ENCODE measurements at regions not wholly inside any gene's neighbourhood (a gene's known extent, or its start where the extent isn't known, plus 50 kb on each side); places are given as distances from the start of the nearest gene placed in this dataset.

DNA sequence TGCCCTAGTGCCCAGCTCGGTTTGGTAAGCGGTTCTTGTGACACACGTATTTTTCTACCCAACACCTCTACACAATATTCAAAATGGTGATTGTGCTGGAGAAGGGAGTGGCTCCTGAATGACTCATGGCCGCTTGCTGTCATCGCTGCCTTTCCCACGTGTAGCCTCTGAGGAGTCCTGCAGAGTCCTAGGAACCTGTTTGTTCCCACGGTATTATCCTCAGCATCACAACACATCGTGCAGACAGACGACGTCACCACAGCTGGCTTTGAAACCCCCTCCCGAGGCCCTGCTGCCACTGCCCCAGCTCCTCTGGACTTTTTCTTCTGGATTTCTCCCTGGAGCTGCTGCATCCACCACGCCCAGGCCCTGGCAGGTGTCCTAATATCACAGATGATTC lies 353.5 kb downstream of the SMOC2 start:
- H3K27me3 ChIP-seq (ENCODE audit: control insufficient read depth, insufficient read depth, low read length): no peaks in the 10 kb centered on the region
- TF ChIP-seq, protein P1, sequence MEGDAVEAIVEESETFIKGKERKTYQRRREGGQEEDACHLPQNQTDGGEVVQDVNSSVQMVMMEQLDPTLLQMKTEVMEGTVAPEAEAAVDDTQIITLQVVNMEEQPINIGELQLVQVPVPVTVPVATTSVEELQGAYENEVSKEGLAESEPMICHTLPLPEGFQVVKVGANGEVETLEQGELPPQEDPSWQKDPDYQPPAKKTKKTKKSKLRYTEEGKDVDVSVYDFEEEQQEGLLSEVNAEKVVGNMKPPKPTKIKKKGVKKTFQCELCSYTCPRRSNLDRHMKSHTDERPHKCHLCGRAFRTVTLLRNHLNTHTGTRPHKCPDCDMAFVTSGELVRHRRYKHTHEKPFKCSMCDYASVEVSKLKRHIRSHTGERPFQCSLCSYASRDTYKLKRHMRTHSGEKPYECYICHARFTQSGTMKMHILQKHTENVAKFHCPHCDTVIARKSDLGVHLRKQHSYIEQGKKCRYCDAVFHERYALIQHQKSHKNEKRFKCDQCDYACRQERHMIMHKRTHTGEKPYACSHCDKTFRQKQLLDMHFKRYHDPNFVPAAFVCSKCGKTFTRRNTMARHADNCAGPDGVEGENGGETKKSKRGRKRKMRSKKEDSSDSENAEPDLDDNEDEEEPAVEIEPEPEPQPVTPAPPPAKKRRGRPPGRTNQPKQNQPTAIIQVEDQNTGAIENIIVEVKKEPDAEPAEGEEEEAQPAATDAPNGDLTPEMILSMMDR (IDR thresholded peaks at IDR 0.05; ENCODE audit: borderline replicate concordance, extremely low read depth, insufficient read depth): no peak
- no peak overlapping the region for H3K27ac ChIP-seq (ENCODE audit: low read depth in 2 of 2, low read length in 2 of 2)
- no peak overlapping the region for H3K9ac ChIP-seq (ENCODE audit: low read length in 3 of 3)
- FAIRE-seq (no peak), DNase-seq (no peak)
- H3K4me1 ChIP-seq (ENCODE audit: control insufficient read depth in 2 of 3, insufficient read depth in 2 of 3, low read depth in 1 of 3, low read length in 3 of 3): no peaks in the 10 kb centered on the region
- H3K9me3 ChIP-seq (ENCODE audit: control insufficient read depth in 2 of 3, insufficient read depth in 1 of 3, low read length in 3 of 3): no peaks in the 10 kb centered on the region
- H3K4me3 ChIP-seq (ENCODE audit: low read length in 3 of 3): no peak overlapping the region
- no peaks in the 10 kb centered on the region for H3K36me3 ChIP-seq (ENCODE audit: control insufficient read depth in 2 of 3, insufficient read depth in 3 of 3, low read length in 3 of 3)
- intact Hi-C loops (cut with DNase I): no loop called here

- FAIRE-seq: no peak
- TF ChIP-seq, protein P1 (IDR thresholded peaks at IDR 0.05; ENCODE audit: borderline replicate concordance, extremely low read depth, insufficient read depth): no peak
- Histone ChIP-seq H3K4me3 (ENCODE audit: low read length in 3 of 3) (no peak overlapping the region), H3K9ac (ENCODE audit: low read length in 3 of 3) (no peak overlapping the region), H3K9me3 (ENCODE audit: control insufficient read depth in 2 of 3, insufficient read depth in 1 of 3, low read length in 3 of 3) (no peaks in the 10 kb centered on the region), H3K4me1 (ENCODE audit: control insufficient read depth in 2 of 3, insufficient read depth in 2 of 3, low read depth in 1 of 3, low read length in 3 of 3) (no peaks in the 10 kb centered on the region), H3K27me3 (ENCODE audit: control insufficient read depth, insufficient read depth, low read length) (no peaks in the 10 kb centered on the region), H3K36me3 (ENCODE audit: control insufficient read depth in 2 of 3, insufficient read depth in 3 of 3, low read length in 3 of 3) (no peaks in the 10 kb centered on the region), H3K27ac (ENCODE audit: low read depth in 2 of 2, low read length in 2 of 2) (no peak overlapping the region)
- intact Hi-C loops (cut with DNase I): no loop called here
- DNase-seq: no peak
Observed at GRCh38 chr6:168793649-168794048, 352.7 kb downstream of the SMOC2 start.

DNA sequence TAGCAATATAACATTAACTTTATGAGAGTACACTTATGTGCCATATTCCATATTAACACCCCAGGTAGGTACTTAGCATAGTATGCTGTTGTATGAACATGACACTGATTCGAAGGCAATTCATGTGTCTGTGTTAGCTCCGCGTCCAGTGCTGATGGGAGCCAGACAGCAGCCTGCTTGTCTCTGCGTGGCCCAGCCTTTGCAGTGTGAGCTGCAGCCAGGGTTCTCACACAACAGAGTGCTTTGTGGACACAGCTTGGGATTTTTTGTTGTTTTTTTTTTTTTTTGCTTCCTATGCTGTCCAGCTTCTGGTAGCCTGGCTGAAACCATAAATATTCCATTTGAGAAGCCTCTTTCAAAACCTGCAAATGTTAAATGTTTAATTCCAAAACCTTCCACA lies 350.9 kb downstream of the SMOC2 start:
- Histone ChIP-seq H3K36me3 (ENCODE audit: control insufficient read depth in 2 of 3, insufficient read depth in 3 of 3, low read length in 3 of 3) (no peaks in the 10 kb centered on the region), H3K4me3 (ENCODE audit: low read length in 3 of 3) (no peak overlapping the region), H3K27ac (ENCODE audit: low read depth in 2 of 2, low read length in 2 of 2) (no peak overlapping the region), H3K9ac (ENCODE audit: low read length in 3 of 3) (no peak overlapping the region), H3K4me1 (ENCODE audit: control insufficient read depth in 2 of 3, insufficient read depth in 2 of 3, low read depth in 1 of 3, low read length in 3 of 3) (no peaks in the 10 kb centered on the region), H3K9me3 (ENCODE audit: control insufficient read depth in 2 of 3, insufficient read depth in 1 of 3, low read length in 3 of 3) (no peaks in the 10 kb centered on the region), H3K27me3 (ENCODE audit: control insufficient read depth, insufficient read depth, low read length) (no peaks in the 10 kb centered on the region)
- intact Hi-C loops (cut with DNase I): no loop called here
- TF ChIP-seq, protein P1 (IDR thresholded peaks at IDR 0.05; ENCODE audit: borderline replicate concordance, extremely low read depth, insufficient read depth): no peak
- FAIRE-seq (no peak), DNase-seq (no peak)

DNA sequence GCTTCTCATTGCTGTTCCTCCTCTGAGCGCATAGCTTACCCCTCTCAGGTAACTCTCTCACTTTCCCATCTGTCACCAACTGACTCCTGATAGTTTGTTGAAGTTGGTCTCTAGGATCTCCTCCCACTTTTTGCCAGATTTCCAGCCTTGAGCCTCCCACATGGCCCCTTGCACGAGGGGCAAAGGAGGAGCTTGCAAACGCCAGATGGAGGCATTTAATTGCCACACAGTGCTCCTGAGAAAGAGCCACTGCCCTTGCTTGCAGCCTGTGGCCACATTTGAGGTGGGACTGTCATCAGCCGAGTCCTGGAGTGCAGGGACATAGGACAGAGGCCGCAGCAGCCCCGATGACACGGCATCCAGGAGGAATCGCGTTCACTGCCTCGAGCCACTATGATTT lies 348.7 kb downstream of the SMOC2 start:
- intact Hi-C loops (cut with DNase I): no loop called here
- Histone ChIP-seq H3K9ac (ENCODE audit: low read length in 3 of 3) (no peak overlapping the region), H3K36me3 (ENCODE audit: control insufficient read depth in 2 of 3, insufficient read depth in 3 of 3, low read length in 3 of 3) (no peaks in the 10 kb centered on the region), H3K4me3 (ENCODE audit: low read length in 3 of 3) (no peak overlapping the region), H3K27ac (ENCODE audit: low read depth in 2 of 2, low read length in 2 of 2) (no peak overlapping the region), H3K4me1 (ENCODE audit: control insufficient read depth in 2 of 3, insufficient read depth in 2 of 3, low read depth in 1 of 3, low read length in 3 of 3) (no peaks in the 10 kb centered on the region), H3K9me3 (ENCODE audit: control insufficient read depth in 2 of 3, insufficient read depth in 1 of 3, low read length in 3 of 3) (no peaks in the 10 kb centered on the region), H3K27me3 (ENCODE audit: control insufficient read depth, insufficient read depth, low read length) (no peaks in the 10 kb centered on the region)
- FAIRE-seq (no peak), DNase-seq (no peak)
- TF ChIP-seq, protein P1 (IDR thresholded peaks at IDR 0.05; ENCODE audit: borderline replicate concordance, extremely low read depth, insufficient read depth): no peak
